T-helper 2 cell (primary cell): ENCODE measurements at regions not wholly inside any gene's neighbourhood (a gene's known extent, or its start where the extent isn't known, plus 50 kb on each side); places are given as distances from the start of the nearest gene placed in this dataset.
A peak's percentile ranks its signal among the peaks of the same experiment; 100 is the strongest.
"Not testable (repeated sequence)": the region's sequence is repeated elsewhere in the genome, so short reads cannot be mapped to it uniquely, and the experiment has no call there.

ENCODE experiments used
- DNase-seq, 5 experiments: peaks; one replicate each; pipeline versions ENCODE4 v3.0.0 to v3.0.0-alpha.2; 2012 to 2022

- not testable (repeated sequence) for DNase-seq
Measured at GRCh38 chr14:19511055-19511454, 76.9 kb upstream of the POTEG start.

- DNase-seq = not testable (repeated sequence)
Measured at GRCh38 chr14:19489475-19489874, 55.3 kb upstream of the POTEG start.

DNA sequence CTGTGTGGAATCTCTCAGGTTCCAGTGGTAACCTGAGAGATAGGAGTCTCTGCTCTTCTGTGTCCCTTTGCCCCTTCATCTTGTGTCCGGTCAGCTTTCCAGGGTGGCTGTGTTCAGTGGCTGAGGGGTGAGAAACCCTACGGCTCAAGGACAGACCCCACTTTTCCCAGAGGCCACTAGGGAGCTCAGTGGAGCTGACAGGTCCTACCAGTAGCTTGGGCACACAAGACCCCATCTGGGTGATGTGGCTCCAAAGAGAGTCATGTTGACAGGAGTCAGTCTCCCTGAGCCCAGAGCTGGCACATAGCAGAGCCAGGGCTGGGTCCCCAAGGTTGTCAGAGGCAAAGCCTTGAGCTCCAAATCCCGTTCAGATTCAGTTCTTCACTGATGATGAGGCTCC is 54.3 kb upstream of the POTEG start:
- not testable (repeated sequence) for DNase-seq

- not testable (repeated sequence) for DNase-seq
Measured at GRCh38 chr14:19487690-19488089, 53.5 kb upstream of the POTEG start.

DNA sequence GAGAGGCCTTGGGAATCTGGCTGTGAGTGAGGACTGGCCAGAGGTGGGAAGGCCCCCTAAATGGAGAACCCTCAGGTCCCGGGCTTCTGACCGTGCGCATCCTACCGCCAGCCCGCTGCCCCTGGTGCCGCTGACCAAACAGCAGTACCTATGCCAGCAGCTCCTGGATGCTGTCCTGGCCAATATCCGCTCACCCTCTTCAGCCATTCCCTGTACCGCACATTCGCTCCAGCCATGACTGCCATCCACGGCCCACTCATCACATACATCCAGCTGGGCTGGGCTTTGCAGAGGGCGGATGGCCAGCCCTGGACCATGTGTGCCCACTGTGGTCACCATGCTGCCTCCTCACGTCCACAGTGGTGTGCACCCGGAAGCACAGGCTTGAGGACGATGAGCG is 53.1 kb upstream of the POTEG start:
- DNase-seq = peak in 1 of 5 experiments; percentile 0

GRCh38 chr14:19485346-19485745 is 51.2 kb upstream of the POTEG start:
- DNase-seq = peak in 1 of 5 experiments; percentile 1
